ENCODE measurements at regions not wholly inside any gene's neighbourhood (a gene's known extent, or its start where the extent isn't known, plus 50 kb on each side); places are given as distances from the start of the nearest gene placed in this dataset.

DNA sequence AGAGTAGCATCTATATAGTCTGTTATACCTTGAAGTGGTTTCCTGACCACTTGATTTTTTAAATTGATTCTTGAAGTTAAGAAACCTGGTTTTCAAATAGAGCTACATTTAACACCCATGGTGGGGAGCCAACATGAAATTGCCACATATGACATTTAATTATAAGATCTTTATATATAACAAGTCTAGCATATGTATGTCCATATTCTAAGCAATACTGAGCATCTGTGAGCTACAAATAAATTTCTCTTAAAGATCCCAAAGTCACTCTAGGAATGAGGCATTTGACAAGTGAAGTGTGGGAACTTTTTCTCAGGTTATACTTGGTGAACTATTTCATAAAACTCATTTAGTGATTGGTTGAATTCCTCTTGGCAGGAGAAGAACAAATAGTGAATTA is 132.5 kb downstream of the RPL10L start:
- TF ChIP-seq POLR2A (IDR thresholded peaks at IDR 0.05): no peak
- TF ChIP-seq, protein P1, sequence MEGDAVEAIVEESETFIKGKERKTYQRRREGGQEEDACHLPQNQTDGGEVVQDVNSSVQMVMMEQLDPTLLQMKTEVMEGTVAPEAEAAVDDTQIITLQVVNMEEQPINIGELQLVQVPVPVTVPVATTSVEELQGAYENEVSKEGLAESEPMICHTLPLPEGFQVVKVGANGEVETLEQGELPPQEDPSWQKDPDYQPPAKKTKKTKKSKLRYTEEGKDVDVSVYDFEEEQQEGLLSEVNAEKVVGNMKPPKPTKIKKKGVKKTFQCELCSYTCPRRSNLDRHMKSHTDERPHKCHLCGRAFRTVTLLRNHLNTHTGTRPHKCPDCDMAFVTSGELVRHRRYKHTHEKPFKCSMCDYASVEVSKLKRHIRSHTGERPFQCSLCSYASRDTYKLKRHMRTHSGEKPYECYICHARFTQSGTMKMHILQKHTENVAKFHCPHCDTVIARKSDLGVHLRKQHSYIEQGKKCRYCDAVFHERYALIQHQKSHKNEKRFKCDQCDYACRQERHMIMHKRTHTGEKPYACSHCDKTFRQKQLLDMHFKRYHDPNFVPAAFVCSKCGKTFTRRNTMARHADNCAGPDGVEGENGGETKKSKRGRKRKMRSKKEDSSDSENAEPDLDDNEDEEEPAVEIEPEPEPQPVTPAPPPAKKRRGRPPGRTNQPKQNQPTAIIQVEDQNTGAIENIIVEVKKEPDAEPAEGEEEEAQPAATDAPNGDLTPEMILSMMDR (IDR thresholded peaks at IDR 0.05): no peak
- TF ChIP-seq POLR2AphosphoS5 (IDR thresholded peaks at IDR 0.05): no peak
